Erythroblast (primary cell): ENCODE measurements at regions not wholly inside any gene's neighbourhood (a gene's known extent, or its start where the extent isn't known, plus 50 kb on each side); places are given as distances from the start of the nearest gene placed in this dataset.

Source experiments
- GATA1 ChIP-seq: IDR thresholded peaks from 2 replicates; pipeline ENCODE4 v1.6.1; 2011; ENCODE audit warnings: low read depth, mild to moderate bottlenecking, control low read depth, low read length, moderate library complexity
- POLR2A ChIP-seq: IDR thresholded peaks from 2 replicates; pipeline ENCODE4 v1.6.1; 2011; ENCODE audit warnings: mild to moderate bottlenecking, low read length

DNA sequence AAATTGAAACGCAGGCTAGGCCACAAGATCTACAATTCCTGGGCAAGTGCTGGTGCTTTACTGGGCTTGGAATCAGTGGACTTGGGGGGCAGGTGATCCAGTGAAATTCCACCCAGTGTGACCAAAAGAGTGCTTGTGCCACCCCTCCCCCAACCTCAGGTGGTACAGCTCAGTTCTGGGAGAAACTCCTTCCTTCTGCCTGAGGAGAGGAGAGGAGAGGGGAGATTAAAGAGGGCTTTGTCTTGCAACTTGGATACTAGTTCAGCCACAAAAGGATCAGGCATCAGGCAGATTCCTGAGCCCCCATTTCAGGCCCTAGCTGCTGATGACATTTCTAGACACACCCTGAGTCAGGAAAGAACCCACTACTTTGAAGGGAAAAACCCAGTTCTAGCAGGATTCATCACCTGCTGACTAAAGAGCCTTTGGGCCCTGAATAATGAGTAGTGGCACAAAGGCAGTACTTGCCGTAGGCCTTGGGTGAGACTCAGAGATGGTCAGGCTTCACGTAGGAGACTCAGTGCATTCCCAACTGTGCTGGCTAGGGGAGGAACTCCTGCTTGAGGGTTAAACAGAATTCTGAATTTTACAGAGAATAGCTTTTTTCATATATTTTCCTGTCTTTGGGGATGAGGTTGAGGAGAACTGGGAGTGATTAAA is 446.7 kb downstream of the BMP2 start:
- TF ChIP-seq POLR2A: no peak
- TF ChIP-seq GATA1: no peak
